Activated CD4-positive, alpha-beta memory T cell treated with anti-CD3 and anti-CD28 coated beads for 36 hours (primary cell): ENCODE measurements at regions not wholly inside any gene's neighbourhood (a gene's known extent, or its start where the extent isn't known, plus 50 kb on each side); places are given as distances from the start of the nearest gene placed in this dataset.

Experiments used
- CTCF ChIA-PET: fragments of 350-600 bp; sonication (Branson Sonifier 250); formaldehyde crosslinking; loops from one replicate; lab custom pipeline; 2021; ENCODE audit warnings: antibody characterized with exemption, inconsistent platforms; lab: Charles Lee
- POLR2A ChIA-PET: fragments of 350-600 bp; sonication (Branson Sonifier 250); formaldehyde crosslinking; loops from one replicate; lab custom pipeline; 2021; ENCODE audit warnings: antibody characterized with exemption; lab: Charles Lee
- DNase-seq: peaks from one replicate; pipeline ENCODE4 v3.0.0-alpha.2; 2020
- H3K27ac Mint-ChIP-seq: one replicate; pipeline ENCODE4 v1.8.0; 2021; ENCODE audit warnings: mixed read lengths
- H3K27me3 Mint-ChIP-seq: one replicate; pipeline ENCODE4 v1.8.0; 2021; ENCODE audit warnings: mixed read lengths
- H3K36me3 Mint-ChIP-seq: one replicate; pipeline ENCODE4 v1.8.0; 2021; ENCODE audit warnings: mixed read lengths
- H3K4me1 Mint-ChIP-seq: one replicate; pipeline ENCODE4 v1.8.0; 2021; ENCODE audit warnings: low read depth, mixed read lengths
- H3K4me3 Mint-ChIP-seq: one replicate; pipeline ENCODE4 v1.8.0; 2021; ENCODE audit warnings: mild to moderate bottlenecking, mixed read lengths
- H3K9me3 Mint-ChIP-seq: one replicate; pipeline ENCODE4 v1.8.0; 2021; ENCODE audit warnings: mixed read lengths
- intact Hi-C: fragments of 100-400 bp; cut with micrococcal nuclease; formaldehyde crosslinking; loops from one replicate; pipeline ENCODE4 v1.15.1; 2023

DNA sequence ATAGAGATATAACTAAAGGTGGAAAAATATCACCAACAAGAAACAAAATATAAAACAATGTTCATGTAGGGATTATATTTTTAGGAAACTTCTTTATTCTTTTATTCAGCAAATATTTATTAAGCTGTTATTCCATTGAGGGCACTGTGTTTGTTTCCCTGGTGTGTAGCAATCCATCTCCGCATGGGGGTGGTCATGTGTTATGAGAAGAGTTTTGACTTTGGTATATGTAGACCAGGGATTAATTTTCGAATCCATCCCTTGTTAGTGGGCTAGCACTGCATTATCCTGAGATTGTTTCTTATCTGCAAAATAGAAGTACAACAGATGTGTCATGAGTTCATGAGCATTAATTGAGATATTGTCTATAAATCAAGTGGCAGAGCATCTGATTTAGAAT is 190.2 kb upstream of the LRRC7 start:
- Mint-ChIP-seq H3K4me3 (no peak overlapping the region), H3K27ac (no peak overlapping the region), H3K4me1 (no peaks in the 10 kb centered on the region), H3K9me3 (peaks cover 8% of the 10 kb centered on the region), H3K36me3 (no peaks in the 10 kb centered on the region), H3K27me3 (no peaks in the 10 kb centered on the region)
- POLR2A ChIA-PET, result no interaction called here
- intact Hi-C loops, result no loop called here
- DNase-seq, result no peak
- CTCF ChIA-PET, result no interaction called here

DNA sequence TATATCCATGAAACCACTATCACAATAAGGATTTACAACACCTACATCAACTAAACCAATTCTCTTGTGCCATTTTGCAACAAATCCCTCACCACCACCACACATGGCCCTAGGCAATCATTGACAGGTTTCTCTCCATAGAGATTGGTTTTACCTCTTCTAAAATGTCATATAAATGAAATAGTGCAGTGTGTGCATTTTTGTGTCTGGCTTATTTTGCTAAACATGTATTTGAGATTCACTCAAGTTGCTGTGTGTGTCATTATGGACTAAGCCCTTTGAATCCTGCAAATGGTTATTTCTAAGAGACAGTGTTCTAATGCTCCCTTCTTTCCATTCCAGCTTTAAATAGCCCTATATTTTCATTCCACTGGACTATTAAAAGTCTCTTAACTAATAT is 179.7 kb upstream of the LRRC7 start:
- no peak overlapping the region for H3K27ac Mint-ChIP-seq
- peaks cover 16% of the 10 kb centered on the region for H3K9me3 Mint-ChIP-seq
- CTCF ChIA-PET, result no interaction called here
- DNase-seq, result no peak
- no peaks in the 10 kb centered on the region for H3K27me3 Mint-ChIP-seq
- H3K4me1 Mint-ChIP-seq, result no peaks in the 10 kb centered on the region
- H3K4me3 Mint-ChIP-seq, result no peak overlapping the region
- no peaks in the 10 kb centered on the region for H3K36me3 Mint-ChIP-seq
- intact Hi-C loops, result no loop called here
- POLR2A ChIA-PET, result no interaction called here

DNA sequence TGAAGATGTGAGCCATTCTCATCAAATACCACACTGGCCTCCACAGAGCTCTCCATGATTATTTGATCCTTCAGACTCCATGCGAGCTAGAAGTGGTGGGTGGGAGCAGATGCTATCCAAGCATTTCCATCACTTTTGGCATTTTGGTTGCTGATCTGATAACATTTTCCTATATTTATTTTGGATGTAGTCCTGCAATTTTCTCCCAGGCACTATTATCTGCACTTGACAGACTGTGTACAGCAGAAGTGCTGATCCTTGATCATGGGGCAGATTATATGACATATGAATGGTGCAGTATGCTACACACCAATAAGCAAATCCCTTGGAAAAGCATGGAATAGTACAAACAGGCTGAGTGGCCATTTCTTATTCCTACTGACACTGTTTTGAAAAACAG is 167.6 kb upstream of the LRRC7 start:
- ChIA-PET POLR2A (no interaction called here), CTCF (no interaction called here)
- Mint-ChIP-seq H3K4me3 (no peak overlapping the region), H3K9me3 (no peaks in the 10 kb centered on the region), H3K27ac (no peak overlapping the region), H3K4me1 (no peaks in the 10 kb centered on the region), H3K36me3 (no peaks in the 10 kb centered on the region), H3K27me3 (no peaks in the 10 kb centered on the region)
- no peak for DNase-seq
- intact Hi-C loops, result no loop called here

DNA sequence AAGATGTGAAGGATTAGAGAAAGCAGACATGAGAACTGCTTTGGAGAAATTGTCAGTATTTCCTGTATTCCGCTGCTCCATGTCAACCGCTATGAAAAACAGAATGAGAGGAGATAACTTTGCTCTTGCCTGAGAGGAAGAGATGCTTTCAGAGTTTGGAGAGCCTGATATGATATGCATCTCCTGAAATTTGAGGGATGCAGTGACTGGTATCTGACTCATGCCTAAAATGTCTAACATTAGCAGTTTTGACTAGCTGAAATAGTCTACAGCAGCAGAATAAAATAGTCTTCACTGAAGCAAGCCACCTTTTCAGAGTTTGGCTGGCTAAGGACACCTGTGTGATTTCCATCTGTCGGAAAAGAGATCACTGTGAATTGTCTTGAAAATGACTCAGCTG is 165.8 kb upstream of the LRRC7 start:
- H3K4me3 Mint-ChIP-seq, result no peak overlapping the region
- no peaks in the 10 kb centered on the region for H3K27me3 Mint-ChIP-seq
- CTCF ChIA-PET, result no interaction called here
- H3K9me3 Mint-ChIP-seq, result peaks cover 5% of the 10 kb centered on the region
- H3K27ac Mint-ChIP-seq, result no peak overlapping the region
- intact Hi-C loops, result no loop called here
- H3K36me3 Mint-ChIP-seq, result no peaks in the 10 kb centered on the region
- DNase-seq, result no peak
- POLR2A ChIA-PET, result no interaction called here
- no peaks in the 10 kb centered on the region for H3K4me1 Mint-ChIP-seq

DNA sequence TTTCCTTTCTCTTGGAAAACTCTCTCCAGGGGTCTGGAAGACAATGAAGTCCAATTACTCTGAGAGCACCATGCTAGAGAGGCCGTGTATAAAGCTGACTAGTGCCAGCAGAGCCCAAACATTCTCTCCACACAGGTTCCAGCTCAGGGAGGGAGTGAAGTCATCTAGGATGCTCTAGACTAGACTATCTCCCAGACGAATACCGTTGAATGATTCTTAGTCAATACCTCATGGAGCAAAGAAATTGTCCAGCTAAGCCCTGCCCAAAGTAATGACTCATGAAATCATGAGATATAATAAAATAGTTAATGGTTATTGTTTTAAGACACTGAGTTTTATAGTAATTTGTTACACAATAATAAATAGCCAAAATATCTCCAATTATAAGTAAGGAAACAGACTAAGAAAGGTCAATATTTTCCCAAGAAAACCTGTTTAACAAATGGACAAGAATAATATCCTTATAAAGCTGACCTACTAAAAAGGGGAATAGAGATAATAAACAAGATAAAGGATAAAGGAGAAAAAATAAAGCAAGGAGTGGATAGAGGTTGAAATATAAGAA is 163.9 kb upstream of the LRRC7 start:
- Mint-ChIP-seq H3K4me3 (no peak overlapping the region), H3K27me3 (no peaks in the 10 kb centered on the region), H3K27ac (no peak overlapping the region), H3K9me3 (peaks cover 5% of the 10 kb centered on the region), H3K36me3 (no peaks in the 10 kb centered on the region), H3K4me1 (no peaks in the 10 kb centered on the region)
- intact Hi-C loops, result no loop called here
- CTCF ChIA-PET, result no interaction called here
- POLR2A ChIA-PET, result no interaction called here
- DNase-seq, result no peak

DNA sequence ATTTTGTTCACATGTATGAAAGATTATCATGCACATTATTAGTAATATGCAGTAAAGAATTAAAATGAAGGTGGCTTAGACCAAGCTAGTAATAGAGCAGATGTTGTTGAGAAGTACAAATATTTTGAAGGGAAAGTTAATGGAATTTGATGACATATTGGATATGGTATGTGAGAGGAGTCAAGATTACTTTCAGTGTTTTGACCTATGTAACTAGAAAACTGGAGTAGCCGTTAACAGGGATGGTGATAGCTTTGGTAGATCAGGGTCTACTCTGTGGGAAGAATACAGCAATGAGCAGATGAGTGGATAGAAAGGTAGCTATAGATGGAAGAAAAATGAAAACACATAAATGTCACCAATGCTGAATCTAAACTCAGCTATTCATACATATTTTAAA is 163.2 kb upstream of the LRRC7 start:
- Mint-ChIP-seq H3K9me3 (peaks cover 5% of the 10 kb centered on the region), H3K36me3 (no peaks in the 10 kb centered on the region), H3K4me3 (no peak overlapping the region), H3K27me3 (no peaks in the 10 kb centered on the region), H3K4me1 (no peaks in the 10 kb centered on the region), H3K27ac (no peak overlapping the region)
- CTCF ChIA-PET, result no interaction called here
- intact Hi-C loops, result no loop called here
- no peak for DNase-seq
- POLR2A ChIA-PET, result no interaction called here

DNA sequence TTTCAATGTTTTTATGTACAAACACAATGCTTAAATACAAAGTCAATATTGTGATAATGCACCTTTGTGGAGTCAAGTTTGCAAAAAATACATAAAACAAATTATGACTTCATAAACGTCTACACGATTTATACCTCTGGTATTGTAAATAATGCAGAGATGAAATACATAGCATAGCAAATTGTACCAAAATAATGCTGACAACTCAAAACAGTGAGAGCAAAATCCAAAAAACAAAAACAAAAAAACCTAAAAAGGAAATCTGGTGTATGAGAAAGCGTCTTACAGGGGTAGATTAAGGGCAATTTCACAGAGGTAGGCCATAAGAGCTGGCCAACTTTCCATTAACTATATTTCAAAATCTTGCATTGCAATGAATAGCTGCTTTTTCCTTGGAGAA is 161.5 kb upstream of the LRRC7 start:
- no peaks in the 10 kb centered on the region for H3K36me3 Mint-ChIP-seq
- CTCF ChIA-PET, result no interaction called here
- no peak for DNase-seq
- H3K4me3 Mint-ChIP-seq, result no peak overlapping the region
- intact Hi-C loops, result no loop called here
- H3K27ac Mint-ChIP-seq, result no peak overlapping the region
- no peaks in the 10 kb centered on the region for H3K27me3 Mint-ChIP-seq
- H3K4me1 Mint-ChIP-seq, result no peaks in the 10 kb centered on the region
- POLR2A ChIA-PET, result no interaction called here
- peaks cover 5% of the 10 kb centered on the region for H3K9me3 Mint-ChIP-seq

DNA sequence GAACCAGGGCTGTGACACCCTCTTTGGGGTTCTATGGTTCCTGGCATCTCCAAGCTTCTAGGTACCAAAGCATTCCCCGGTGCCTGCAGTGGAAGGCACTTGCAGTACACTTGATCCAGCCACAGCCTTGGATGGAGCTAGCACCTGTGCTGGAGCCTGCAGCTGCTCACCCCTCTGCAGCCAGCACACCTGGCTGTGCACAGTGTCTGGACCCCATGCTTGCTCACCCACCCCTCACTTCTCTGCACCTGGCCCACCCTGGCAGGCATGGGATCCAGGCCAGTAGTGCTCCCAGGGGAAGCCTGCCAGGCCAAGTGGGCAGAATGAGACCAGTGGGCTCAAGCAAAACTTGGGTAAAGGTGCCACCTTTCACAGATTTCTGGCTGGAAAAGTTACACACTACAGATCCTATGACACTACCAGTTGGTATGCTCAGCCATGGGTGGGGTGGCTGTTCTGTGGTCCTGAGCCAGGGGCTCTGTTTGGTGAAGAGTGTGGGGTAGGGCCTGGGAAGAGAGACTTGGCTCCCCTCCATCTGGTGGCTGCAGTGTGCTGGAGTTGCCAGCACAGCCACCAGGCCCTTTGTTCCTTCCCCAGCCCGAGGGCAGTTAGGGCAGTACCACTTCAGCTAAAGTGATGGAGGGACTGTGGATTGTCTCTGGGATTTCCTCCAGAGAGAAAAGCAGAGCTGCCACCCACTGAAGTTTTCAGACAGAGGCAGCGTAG is 157.8 kb upstream of the LRRC7 start:
- ChIA-PET POLR2A (no interaction called here), CTCF (no interaction called here)
- intact Hi-C loops, result no loop called here
- Mint-ChIP-seq H3K9me3 (peaks cover 5% of the 10 kb centered on the region), H3K36me3 (no peaks in the 10 kb centered on the region), H3K4me1 (no peaks in the 10 kb centered on the region), H3K4me3 (no peak overlapping the region), H3K27me3 (no peaks in the 10 kb centered on the region), H3K27ac (no peak overlapping the region)
- no peak for DNase-seq

DNA sequence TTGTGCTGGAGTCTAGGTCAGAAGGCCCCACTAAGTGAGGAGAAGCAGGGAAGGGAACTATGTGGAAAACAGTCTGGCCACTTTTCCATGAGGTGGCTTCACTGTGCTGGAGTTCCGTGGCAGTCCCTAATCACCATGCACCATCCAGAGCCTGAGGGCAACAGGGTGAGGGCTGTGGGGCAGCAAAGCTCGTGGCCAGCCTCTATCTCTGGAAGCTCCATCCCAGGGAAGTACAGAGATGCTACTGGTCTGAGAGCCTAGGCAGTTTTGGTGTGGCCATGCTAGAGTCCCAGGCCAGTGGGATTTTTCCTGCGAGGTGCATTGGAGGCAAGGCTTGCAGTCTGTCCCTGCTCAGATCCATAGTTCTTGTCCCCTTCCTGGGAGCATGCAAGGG is 157.3 kb upstream of the LRRC7 start:
- intact Hi-C loops, result no loop called here
- CTCF ChIA-PET, result no interaction called here

DNA sequence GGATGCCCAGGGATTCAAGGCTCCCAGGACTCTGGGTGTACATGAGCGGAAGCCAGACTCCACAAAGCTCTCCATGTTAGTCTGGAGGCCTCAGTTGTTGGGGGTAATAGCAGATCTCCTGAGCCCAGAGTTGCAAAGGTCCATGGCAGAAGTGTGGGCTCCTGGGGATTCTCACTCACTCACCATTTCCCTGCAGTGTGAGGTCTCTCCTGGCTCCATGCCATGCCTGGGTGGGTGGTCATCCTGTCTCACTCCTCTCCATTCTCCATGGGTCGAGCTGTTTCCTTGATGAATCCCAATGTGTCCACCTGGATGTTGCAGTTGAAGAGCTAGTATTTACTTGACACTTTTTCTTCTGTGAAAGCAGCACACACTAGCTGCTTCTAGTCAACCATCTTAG is 156.8 kb upstream of the LRRC7 start:
- POLR2A ChIA-PET, result no interaction called here
- no peak overlapping the region for H3K27ac Mint-ChIP-seq
- CTCF ChIA-PET, result no interaction called here
- H3K27me3 Mint-ChIP-seq, result no peaks in the 10 kb centered on the region
- H3K4me1 Mint-ChIP-seq, result no peaks in the 10 kb centered on the region
- H3K4me3 Mint-ChIP-seq, result no peak overlapping the region
- no peak for DNase-seq
- intact Hi-C loops, result no loop called here
- H3K9me3 Mint-ChIP-seq, result peaks cover 5% of the 10 kb centered on the region
- H3K36me3 Mint-ChIP-seq, result no peaks in the 10 kb centered on the region

More for the DNA sequence above, 157.3 kb upstream of the LRRC7 start:
- Mint-ChIP-seq H3K27me3 (no peaks in the 10 kb centered on the region), H3K27ac (no peak overlapping the region), H3K36me3 (no peaks in the 10 kb centered on the region), H3K9me3 (peaks cover 7% of the 10 kb centered on the region), H3K4me3 (no peak overlapping the region), H3K4me1 (no peaks in the 10 kb centered on the region)
- DNase-seq, result no peak
- POLR2A ChIA-PET, result no interaction called here

DNA sequence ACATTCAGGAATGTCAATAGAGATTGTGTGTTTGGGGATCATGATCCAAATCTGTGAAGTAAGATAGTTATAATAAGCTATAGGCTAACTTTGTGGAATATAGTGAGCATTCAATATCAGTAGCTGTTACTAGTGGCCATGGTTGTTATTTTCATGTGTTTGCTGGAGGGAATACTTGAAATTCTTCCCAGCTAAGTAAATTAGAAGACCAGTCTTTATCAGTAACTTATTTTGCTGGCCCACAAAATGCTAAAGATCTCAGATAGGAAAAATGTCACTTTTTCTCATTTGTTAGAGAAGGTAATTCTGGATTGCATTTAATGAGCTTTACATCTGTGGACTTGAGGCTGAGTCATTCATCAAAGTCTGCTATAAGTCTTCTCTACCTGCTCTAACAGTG is 156.1 kb upstream of the LRRC7 start:
- CTCF ChIA-PET, result no interaction called here
- no peak overlapping the region for H3K4me3 Mint-ChIP-seq
- POLR2A ChIA-PET, result no interaction called here
- H3K4me1 Mint-ChIP-seq, result no peaks in the 10 kb centered on the region
- intact Hi-C loops, result no loop called here
- no peak overlapping the region for H3K27ac Mint-ChIP-seq
- no peak for DNase-seq
- no peaks in the 10 kb centered on the region for H3K36me3 Mint-ChIP-seq
- H3K27me3 Mint-ChIP-seq, result no peaks in the 10 kb centered on the region
- H3K9me3 Mint-ChIP-seq, result peaks cover 5% of the 10 kb centered on the region

DNA sequence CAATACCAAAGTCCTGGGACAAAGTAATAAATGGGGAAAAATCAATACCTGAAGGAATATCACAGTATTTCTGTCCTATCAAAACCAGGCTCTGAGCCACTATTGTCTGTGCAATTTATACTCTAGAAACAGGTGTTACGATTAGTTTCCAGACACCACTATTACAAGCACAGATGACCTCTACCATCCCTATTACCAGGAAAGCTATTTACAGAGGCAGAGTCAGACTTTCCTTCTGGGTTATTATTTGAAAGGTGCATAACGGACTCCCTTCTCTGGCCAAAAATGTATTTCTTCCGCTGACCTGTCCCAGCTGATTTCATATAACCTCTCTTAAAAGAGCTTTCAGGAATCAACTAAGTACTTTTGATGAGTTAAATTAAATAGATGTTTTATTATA is 154.6 kb upstream of the LRRC7 start:
- ChIA-PET CTCF (no interaction called here), POLR2A (no interaction called here)
- Mint-ChIP-seq H3K9me3 (peaks cover 5% of the 10 kb centered on the region), H3K36me3 (no peaks in the 10 kb centered on the region), H3K4me3 (no peak overlapping the region), H3K27ac (no peak overlapping the region), H3K27me3 (no peaks in the 10 kb centered on the region), H3K4me1 (no peaks in the 10 kb centered on the region)
- intact Hi-C loops, result no loop called here
- no peak for DNase-seq

DNA sequence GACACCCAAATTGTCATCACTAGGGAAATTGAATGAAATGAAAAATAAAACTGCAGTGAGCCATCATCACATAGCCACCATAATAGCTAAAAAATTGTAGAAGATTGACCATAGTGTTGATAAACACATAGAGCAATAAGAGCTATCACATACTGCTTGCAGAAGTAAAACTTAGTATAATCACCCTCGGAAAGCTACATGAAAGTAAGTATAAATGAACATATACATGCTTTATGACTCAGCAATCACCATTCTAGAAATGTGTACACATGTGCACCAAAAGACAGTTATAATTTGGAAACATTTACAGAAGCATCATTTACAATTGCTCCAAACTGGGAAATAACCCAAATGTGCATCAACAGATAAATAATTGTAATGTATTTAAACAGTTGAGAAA is 153.1 kb upstream of the LRRC7 start:
- H3K4me1 Mint-ChIP-seq, result no peaks in the 10 kb centered on the region
- H3K36me3 Mint-ChIP-seq, result no peaks in the 10 kb centered on the region
- peaks cover 5% of the 10 kb centered on the region for H3K9me3 Mint-ChIP-seq
- H3K27ac Mint-ChIP-seq, result no peak overlapping the region
- no peak for DNase-seq
- intact Hi-C loops, result no loop called here
- ChIA-PET POLR2A (no interaction called here), CTCF (no interaction called here)
- H3K27me3 Mint-ChIP-seq, result no peaks in the 10 kb centered on the region
- H3K4me3 Mint-ChIP-seq, result no peak overlapping the region
